Esophagus muscularis mucosa (tissue), 4 donors: ENCODE measurements at regions not wholly inside any gene's neighbourhood (a gene's known extent, or its start where the extent isn't known, plus 50 kb on each side); places are given as distances from the start of the nearest gene placed in this dataset.

Experiments
- DNase-seq: peaks from one replicate; pipeline ENCODE4 v3.0.0-alpha.2; 2017; ENCODE audit errors: extremely low spot score
- H3K27ac ChIP-seq, 4 donors: fragments of 200-600 bp; sonication (generic); replicated peaks in 1 of 4; 1 replicate in 3 of 4; 2 replicates in 1 of 4; pipeline ENCODE4 v1.5.1; 2016 to 2019; ENCODE audit warnings: mild to moderate bottlenecking in 1 of 4
- H3K27me3 ChIP-seq, 4 donors: fragments of 200-600 bp; sonication (generic); one replicate each; pipeline versions ENCODE4 v1.5.1 to v1.6.0; 2016 to 2019
- H3K36me3 ChIP-seq, 4 donors: fragments of 200-600 bp; sonication (generic); one replicate each; pipeline ENCODE4 v1.5.1; 2016 to 2019
- H3K4me1 ChIP-seq, 4 donors: fragments of 200-600 bp; sonication (generic); one replicate each; pipeline ENCODE4 v1.5.1; 2016 to 2019
- H3K4me3 ChIP-seq, 4 donors: fragments of 200-600 bp; sonication (generic); 1 replicate in 2 of 4; 2 replicates in 2 of 4; pipeline ENCODE4 v1.5.1; 2016 to 2019; ENCODE audit warnings: mild to moderate bottlenecking in 4 of 4, moderate library complexity in 1 of 4
- H3K9me3 ChIP-seq, 4 donors: fragments of 200-600 bp; sonication (generic); 1 replicate in 3 of 4; 2 replicates in 1 of 4; pipeline ENCODE4 v1.5.1; 2016 to 2019
- CTCF ChIP-seq, 3 experiments: fragments of 200-600 bp in 2 of 3; fragments of 450-650 bp in 1 of 3; sonication (generic) in 2 of 3; IDR thresholded peaks; one replicate each; pipeline ENCODE4 v1.5.1; 2017 to 2019; ENCODE audit warnings: antibody characterized with exemption in 3 of 3, mild to moderate bottlenecking in 2 of 3, moderate library complexity in 1 of 3
- EP300 ChIP-seq: sonication (generic); formaldehyde crosslinking; IDR thresholded peaks from one replicate; pipeline ENCODE4 v1.6.1; 2017; ENCODE audit warnings: antibody characterized with exemption
- POLR2A ChIP-seq: fragments of 450-650 bp; IDR thresholded peaks from one replicate; pipeline ENCODE4 v1.6.1; 2017; ENCODE audit warnings: antibody characterized with exemption, moderate library complexity, mild to moderate bottlenecking, low read depth
- POLR2AphosphoS5 ChIP-seq, 2 donors: sonication (generic); formaldehyde crosslinking; IDR thresholded peaks; one replicate each; pipeline ENCODE4 v1.6.1; 2017; ENCODE audit warnings: antibody characterized with exemption in 2 of 2
- WGBS: methylation state at CpG from one replicate; pipeline ENCODE4 v1.1.5; 2018; 5-methylcytosine and 5-hydroxymethylcytosine counted together
- intact Hi-C: fragments of 100-400 bp; cut with DNase I; formaldehyde crosslinking; loops from one replicate; pipeline ENCODE4 v1.15.1; 2023

GRCh38 chr2:83522891-83523493 is 936.1 kb downstream of the SUCLG1 start:
- no peaks in the 10 kb centered on the region for H3K27me3 ChIP-seq
- no peak overlapping the region for H3K4me3 ChIP-seq
- H3K9me3 ChIP-seq, result peaks cover 0 to under 1% (median 0%) of the 10 kb centered on the region in 4 donors
- no peaks in the 10 kb centered on the region for H3K4me1 ChIP-seq
- TF ChIP-seq POLR2A, result no peak
- no peak for TF ChIP-seq POLR2AphosphoS5 (IDR thresholded peaks at IDR 0.05)
- TF ChIP-seq CTCF (IDR thresholded peaks at IDR 0.05), result no peak
- TF ChIP-seq EP300, result no peak
- 93% methylated on average over 4 of the region's 4 CpGs for WGBS
- intact Hi-C loops, result no loop called here
- no peaks in the 10 kb centered on the region for H3K36me3 ChIP-seq
- no peak overlapping the region for H3K27ac ChIP-seq
- no peak for DNase-seq

DNA sequence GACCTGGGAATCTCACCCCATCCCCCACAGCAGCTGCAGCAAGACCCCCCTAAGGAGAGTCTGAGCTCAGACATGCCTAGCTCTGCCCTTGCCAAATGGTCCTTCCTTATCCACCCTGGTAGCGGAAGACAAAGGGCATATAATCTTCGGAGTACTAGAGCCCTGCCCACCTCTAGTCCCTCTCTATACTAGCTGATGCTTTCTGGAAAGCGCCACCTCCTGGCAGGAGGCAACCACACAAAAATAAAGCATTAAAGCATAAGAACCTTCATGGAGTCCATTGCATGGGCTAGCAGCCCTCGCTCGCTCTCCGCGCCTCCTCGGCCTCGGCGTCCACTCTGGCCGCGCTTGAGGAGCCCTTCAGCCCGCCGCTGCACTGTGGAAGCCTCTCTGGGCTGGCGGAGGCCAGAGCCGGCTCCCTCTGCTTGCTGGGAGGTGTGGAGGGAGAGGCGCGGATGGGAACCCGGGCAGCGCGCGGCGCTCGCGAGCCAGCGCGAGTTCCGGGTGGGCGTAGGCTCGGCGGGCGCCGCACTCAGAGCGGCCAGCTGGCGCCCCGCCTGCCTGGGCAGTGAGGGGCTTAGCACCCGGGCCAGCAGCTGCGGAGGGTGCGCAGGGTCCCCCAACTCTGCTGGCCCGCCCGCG is 941.2 kb downstream of the SUCLG1 start:
- peaks cover 0 to 4% (median 0%) of the 10 kb centered on the region in 4 donors for H3K9me3 ChIP-seq
- 95% methylated on average over 20 of the region's 42 CpGs for WGBS
- intact Hi-C loops, result no loop called here

DNA sequence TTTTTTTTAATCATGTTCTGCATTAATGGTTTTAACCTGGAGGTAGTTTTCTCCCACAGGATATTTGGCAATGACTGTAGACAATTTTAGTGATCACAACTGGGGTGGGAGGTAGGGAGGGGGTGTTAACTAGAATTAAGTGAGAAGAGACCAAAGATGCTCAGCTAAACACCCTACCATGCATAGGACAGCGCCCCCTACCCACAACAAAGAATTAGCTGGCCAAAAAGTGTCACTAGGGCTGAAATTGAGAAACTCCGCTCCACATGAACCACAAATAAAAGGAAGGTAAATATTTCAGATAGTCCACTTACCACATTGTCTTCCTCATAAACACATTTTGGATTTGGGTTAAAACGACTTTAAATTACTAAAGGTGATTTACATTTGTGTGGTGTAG is 942.6 kb downstream of the SUCLG1 start:
- H3K9me3 ChIP-seq, result peaks cover 0 to 4% (median 0%) of the 10 kb centered on the region in 4 donors
- TF ChIP-seq CTCF (IDR thresholded peaks at IDR 0.05) (no peak), POLR2A (no peak), EP300 (no peak), POLR2AphosphoS5 (IDR thresholded peaks at IDR 0.05) (no peak)
- no peak overlapping the region for H3K27ac ChIP-seq
- H3K4me1 ChIP-seq, result no peaks in the 10 kb centered on the region
- no peaks in the 10 kb centered on the region for H3K36me3 ChIP-seq
- no peak overlapping the region for H3K4me3 ChIP-seq
- no peak for DNase-seq
- intact Hi-C loops, result no loop called here
- WGBS, result 45% methylated on average over 3 of the region's 3 CpGs
- no peaks in the 10 kb centered on the region for H3K27me3 ChIP-seq

More for the DNA sequence above, 941.2 kb downstream of the SUCLG1 start:
- no peak overlapping the region for H3K27ac ChIP-seq
- TF ChIP-seq POLR2A (no peak), CTCF (IDR thresholded peaks at IDR 0.05) (no peak), EP300 (no peak), POLR2AphosphoS5 (IDR thresholded peaks at IDR 0.05) (no peak)
- no peak for DNase-seq
- H3K4me1 ChIP-seq, result no peaks in the 10 kb centered on the region
- no peak overlapping the region for H3K4me3 ChIP-seq
- no peaks in the 10 kb centered on the region for H3K36me3 ChIP-seq
- no peaks in the 10 kb centered on the region for H3K27me3 ChIP-seq

GRCh38 chr2:83487451-83487850 is 971.6 kb downstream of the SUCLG1 start:
- H3K27ac ChIP-seq, result no peak overlapping the region
- H3K4me3 ChIP-seq, result no peak overlapping the region
- WGBS, result 91% methylated on average over 1 of the region's 1 CpG
- TF ChIP-seq POLR2AphosphoS5 (IDR thresholded peaks at IDR 0.05) (no peak), EP300 (no peak), CTCF (IDR thresholded peaks at IDR 0.05) (no peak), POLR2A (no peak)
- H3K36me3 ChIP-seq, result no peaks in the 10 kb centered on the region
- H3K4me1 ChIP-seq, result no peaks in the 10 kb centered on the region
- no peaks in the 10 kb centered on the region for H3K9me3 ChIP-seq
- intact Hi-C loops, result no loop called here
- H3K27me3 ChIP-seq, result peaks cover 0 to 3% (median 0%) of the 10 kb centered on the region in 4 donors
- DNase-seq, result no peak
